Ovary (tissue), 3 donors: ENCODE measurements at regions not wholly inside any gene's neighbourhood (a gene's known extent, or its start where the extent isn't known, plus 50 kb on each side); places are given as distances from the start of the nearest gene placed in this dataset.

Experiments used
- CTCF ChIP-seq, 3 donors: fragments of 450-650 bp in 2 of 3; fragments of 200-600 bp in 1 of 3; IDR thresholded peaks; one replicate each; pipeline versions ENCODE4 v1.5.1 to v1.8.0; 2016 to 2022; ENCODE audit warnings: antibody characterized with exemption in 3 of 3, mild to moderate bottlenecking in 1 of 3
- EP300 ChIP-seq: sonication (generic); formaldehyde crosslinking; IDR thresholded peaks from one replicate; pipeline ENCODE4 v1.6.1; 2017; ENCODE audit warnings: antibody characterized with exemption
- POLR2A ChIP-seq: fragments of 450-650 bp; IDR thresholded peaks from one replicate; pipeline ENCODE4 v1.6.1; 2017; ENCODE audit warnings: antibody characterized with exemption, mild to moderate bottlenecking, moderate library complexity
- donor health status: DM: no; HTN: no; CAD: no.

DNA sequence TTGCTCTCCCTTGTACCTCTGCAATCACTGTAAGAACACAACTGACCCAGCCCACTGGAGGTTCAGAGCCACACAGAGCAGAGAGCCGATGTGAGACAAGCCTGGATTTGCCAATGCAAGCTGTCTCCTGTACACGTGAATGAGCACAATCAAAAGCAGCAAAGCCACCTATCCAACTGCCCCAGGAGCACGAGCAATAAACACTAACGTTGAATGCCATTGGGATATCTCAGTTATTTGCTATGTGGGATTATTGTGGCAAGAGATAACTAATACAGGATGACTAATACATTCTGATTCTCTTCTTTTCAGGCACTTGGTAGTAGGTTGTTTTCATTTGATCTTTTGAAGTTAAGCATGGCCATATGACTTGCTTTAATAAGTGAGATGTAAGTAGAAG lies 85.2 kb upstream of the FAM216B start:
- TF ChIP-seq CTCF (IDR thresholded peaks at IDR 0.05) (no peak), POLR2A (no peak), EP300 (no peak)
